DMS153 treated with DMSO at 0.1 percent for 48 hours (cell line): ENCODE measurements at regions not wholly inside any gene's neighbourhood (a gene's known extent, or its start where the extent isn't known, plus 50 kb on each side); places are given as distances from the start of the nearest gene placed in this dataset.
"Not testable (repeated sequence)": the region's sequence is repeated elsewhere in the genome, so short reads cannot be mapped to it uniquely, and the experiment has no call there.

Experiments used
- DNase-seq: peaks from one replicate; lab custom pipeline; 2025; ENCODE audit not compliant: unreplicated experiment; lab: John Stamatoyannopoulos, UW

GRCh38 chr3:28139288-28139687 is 102.1 kb upstream of the CMC1 start:
- DNase-seq: no peak

DNA sequence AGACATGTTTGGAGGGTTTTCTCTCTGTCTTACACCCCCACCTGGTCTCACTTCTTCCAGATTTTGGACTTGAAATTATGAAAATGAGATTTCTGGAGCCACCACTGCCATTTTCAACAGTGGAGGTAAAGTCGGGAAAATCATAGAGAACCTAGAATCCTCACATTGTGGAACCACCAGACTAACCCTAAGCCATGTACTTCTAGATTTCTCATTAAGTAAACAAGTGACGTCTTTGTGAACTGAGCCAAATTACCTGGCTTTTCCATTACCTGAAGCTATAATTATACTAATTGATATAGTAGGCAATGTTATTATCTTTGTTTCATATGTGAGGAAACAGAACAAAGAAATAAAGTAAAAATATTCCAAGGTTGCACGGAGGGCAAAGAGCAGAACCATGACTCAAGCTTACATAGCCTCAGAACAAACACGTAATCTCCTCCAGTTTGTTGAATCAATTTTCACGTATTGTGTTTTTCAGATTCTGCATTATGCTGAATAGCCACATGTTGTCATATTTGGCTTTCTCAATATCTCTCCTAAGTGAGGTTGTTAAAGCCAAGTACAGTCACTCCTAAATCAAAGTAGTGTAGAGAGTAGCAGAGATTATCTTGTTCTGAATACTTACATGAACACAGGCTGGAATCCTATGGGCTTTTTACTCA is 101.3 kb upstream of the CMC1 start:
- no peak for DNase-seq

GRCh38 chr3:28140664-28141063 is 100.8 kb upstream of the CMC1 start:
- no peak for DNase-seq

- no peak for DNase-seq
These were observed 91.5 kb upstream of the CMC1 start for GRCh38 chr3:28149960-28150359.

DNA sequence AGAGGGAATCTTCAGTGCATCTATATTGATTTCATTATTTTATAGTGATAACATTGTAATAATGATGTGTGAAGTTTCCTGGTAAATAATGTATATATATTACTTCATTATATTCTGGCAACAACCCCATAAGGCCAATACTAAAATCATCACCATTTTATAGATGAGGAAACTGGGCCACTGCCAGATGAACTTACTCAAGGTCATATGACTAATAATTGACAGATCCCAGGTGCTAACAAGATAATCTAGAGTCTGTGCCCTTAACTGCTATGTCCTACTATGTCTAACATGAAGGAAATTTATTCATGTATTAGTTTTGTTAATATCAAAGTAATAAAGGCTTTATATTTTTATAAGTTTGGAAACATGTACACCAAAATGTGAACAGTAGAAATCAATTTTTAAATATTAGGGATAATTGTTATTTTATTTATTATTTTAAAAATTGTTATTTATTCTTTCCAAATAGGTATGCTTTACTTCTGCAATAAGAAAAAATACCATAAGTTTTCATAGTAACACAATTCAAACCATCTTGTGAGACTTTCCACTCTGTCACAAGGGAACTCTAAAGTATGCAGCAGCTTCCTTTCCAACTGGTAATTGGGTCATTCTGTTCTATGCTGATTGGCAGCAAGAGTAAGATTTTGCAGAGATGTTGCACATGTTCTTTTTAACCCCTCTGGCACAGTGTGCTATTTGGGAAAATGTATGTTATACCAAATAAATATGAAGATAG is 90.8 kb upstream of the CMC1 start:
- DNase-seq: no peak

- no peak for DNase-seq
These were observed 90.2 kb upstream of the CMC1 start for GRCh38 chr3:28151207-28151550.

DNA sequence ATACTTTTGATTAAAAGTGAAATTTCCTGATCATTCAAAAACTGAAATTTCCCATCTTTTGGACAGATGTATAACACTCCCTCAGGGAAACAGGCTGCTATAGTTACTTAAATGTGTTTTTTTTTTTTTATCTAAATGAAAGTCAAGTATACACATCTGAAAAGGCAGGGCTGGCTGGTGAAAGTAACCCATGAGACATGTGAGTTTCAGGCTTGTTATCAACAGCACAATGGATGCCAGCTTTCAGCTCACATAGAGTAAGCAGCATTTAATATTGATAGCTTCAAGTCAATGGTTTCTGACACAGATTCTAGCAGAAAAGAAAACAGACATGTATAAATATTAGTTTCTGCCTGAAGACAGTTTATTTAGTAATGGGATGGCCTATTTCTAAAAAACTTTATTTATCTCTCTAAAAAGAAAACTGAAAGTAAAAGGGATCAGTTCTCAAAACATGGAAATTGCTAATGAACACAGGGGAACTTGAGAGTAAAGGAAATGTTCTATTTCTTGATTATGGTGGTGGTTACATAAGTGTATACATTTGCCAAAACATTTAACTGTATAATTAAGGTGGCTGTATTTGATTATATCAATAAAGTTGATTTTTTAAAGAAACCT is 89.7 kb upstream of the CMC1 start:
- DNase-seq: no peak

GRCh38 chr3:28155631-28156030 is 85.8 kb upstream of the CMC1 start:
- DNase-seq: no peak

DNA sequence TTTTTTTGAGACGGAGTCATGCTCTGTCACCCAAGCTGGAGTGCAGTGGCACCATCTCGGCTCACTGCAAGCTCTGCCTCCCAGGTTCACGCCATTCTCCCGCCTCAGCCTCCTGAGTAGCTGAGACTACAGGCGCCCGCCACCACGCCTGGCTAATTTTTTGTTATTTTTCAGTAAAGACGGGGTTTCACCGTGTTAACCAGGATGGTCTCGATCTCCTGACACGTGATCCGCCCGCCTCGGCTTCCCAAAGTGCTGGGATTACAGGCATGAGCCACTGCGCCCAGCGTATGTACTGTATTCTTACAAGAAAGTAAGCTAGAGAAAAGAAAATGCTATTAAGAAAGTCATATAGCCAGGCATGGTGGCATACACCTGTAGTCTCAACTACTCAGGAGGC is 84.8 kb upstream of the CMC1 start:
- not testable (repeated sequence) for DNase-seq

DNA sequence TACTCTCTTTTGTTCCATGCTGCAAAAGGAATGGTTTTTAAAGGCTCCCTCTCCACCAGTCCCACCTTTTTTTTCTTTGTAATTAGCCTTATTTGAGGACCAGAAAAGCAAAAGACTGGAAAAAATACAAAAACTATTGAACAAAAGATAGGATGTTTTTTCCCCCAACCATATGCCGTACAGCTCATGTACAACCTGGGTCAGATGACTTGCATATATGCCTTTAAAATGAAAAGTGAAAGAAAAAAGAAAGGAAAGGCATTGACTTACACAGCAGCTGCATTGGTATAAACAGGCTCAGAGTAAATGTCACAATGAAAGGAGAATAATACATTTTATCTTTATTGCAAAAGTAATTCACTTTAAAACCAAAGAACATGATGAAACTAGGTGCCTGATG is 69.5 kb upstream of the CMC1 start:
- DNase-seq: no peak

DNA sequence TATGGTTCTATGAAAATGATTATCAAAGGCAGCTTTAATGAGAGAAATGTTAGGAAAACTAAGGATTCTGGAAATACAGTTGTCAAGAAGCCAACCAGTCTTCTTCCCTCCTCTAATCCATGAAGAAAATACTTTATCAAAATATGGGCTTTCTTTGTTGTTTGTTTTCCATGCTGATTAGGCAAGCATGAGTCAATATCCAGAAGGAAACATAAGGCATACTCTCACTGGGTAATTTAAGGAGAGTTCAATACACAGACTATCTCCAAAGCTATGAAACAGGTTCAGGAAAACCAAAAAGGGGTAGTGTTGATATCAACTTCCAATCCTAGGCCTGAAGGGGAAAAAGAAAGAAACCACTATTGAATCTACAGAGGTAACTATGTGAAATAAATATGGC is 68.7 kb upstream of the CMC1 start:
- DNase-seq: no peak

GRCh38 chr3:28173836-28174235 is 67.6 kb upstream of the CMC1 start:
- no peak for DNase-seq

DNA sequence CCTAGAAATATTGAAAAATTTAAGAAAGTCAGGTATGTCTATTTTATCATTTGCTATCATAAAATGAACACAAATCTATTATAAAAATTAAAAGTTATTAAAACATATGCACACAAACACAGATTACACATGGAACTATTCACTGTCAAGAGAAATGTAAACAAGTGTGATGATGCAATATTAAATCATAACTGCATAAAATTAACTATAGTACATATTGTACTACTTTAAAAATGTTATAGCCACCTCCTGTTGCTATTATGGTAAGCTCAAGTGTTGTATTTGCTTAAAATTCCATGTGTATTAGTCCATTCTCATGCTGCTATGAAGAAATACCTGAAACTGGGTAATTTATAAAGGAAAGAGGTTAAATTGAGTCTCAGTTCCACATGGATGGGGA is 54.7 kb upstream of the CMC1 start:
- DNase-seq: no peak

DNA sequence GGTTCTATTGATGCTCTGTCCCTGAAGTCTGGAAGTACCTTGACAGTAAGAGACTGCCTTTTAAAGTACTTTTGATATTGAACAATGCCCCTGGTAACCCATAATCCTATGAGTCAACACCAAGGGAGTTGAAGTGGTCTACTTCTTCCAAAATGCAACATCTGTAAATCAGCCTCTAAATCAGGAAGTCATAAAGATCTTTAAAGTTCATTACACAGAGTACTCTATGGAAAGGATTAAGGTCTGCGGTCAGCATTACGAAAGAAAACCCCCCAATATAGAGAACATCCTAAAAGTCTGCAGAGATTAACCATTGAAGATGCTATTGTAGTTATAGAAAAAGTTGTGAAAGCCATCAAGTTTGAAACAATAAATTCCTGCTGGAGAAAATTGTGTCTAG is 52.7 kb upstream of the CMC1 start:
- no peak for DNase-seq

DNA sequence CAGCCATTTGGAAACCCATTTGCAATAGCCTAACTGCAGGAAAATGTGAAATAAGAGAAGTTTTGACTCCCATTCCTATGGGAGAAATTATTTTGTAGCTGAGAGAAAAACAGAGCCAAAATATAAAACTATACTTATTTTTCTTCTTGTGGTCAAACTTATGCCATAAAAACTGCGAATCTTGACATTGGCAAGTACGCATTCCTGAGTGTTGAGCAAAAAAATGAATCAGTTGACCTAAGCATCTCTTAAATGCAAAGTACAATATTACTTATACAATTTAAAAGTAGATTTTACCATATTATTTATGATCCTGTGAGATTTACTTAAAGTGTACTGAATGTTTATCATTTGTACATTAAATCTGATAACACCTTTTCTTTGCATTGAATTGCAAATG is 50.1 kb upstream of the CMC1 start:
- DNase-seq: no peak
